ENCODE measurements at regions not wholly inside any gene's neighbourhood (a gene's known extent, or its start where the extent isn't known, plus 50 kb on each side); places are given as distances from the start of the nearest gene placed in this dataset.

- no peak overlapping the region for H3K56ac ChIP-seq (replicated peaks; ENCODE audit: insufficient read length, low read depth, low read length)
- no peak overlapping the region for H2BK15ac ChIP-seq (ENCODE audit: low read length)
- no peak overlapping the region for H2BK5ac ChIP-seq (ENCODE audit: low read depth, low read length)
- H3K79me2 ChIP-seq (ENCODE audit: control insufficient read depth in 1 of 2, insufficient read depth in 2 of 2, low read length in 2 of 2): no peaks in the 10 kb centered on the region
- H2BK120ac ChIP-seq (replicated peaks; ENCODE audit: low read depth, low read length): no peak overlapping the region
- no peak overlapping the region for H3K4me2 ChIP-seq (ENCODE audit: insufficient read depth in 1 of 2, low read depth in 2 of 2, low read length in 2 of 2)
- H3K4me1 ChIP-seq (replicated peaks in 1 of 4; ENCODE audit: control insufficient read depth in 3 of 4, insufficient read depth in 4 of 4, low read length in 3 of 4): no peaks in the 10 kb centered on the region
- no peaks in the 10 kb centered on the region for H3K27me3 ChIP-seq (replicated peaks in 1 of 4; ENCODE audit: control insufficient read depth in 3 of 4, extremely low read depth in 1 of 4, insufficient read depth in 3 of 4, low read length in 3 of 4)
- FAIRE-seq (no peak), DNase-seq (ENCODE audit: low read depth in 1 of 2, low spot score in 2 of 2) (no peak)
- POLR2A ChIA-PET (ENCODE audit: partially characterized antibody): no interaction called here
- no peak overlapping the region for H4K91ac ChIP-seq (replicated peaks; ENCODE audit: insufficient read length, low read length)
- H2BK12ac ChIP-seq (ENCODE audit: low read depth, low read length): no peak overlapping the region
- no peak overlapping the region for H3K4ac ChIP-seq (replicated peaks; ENCODE audit: insufficient read length, low read depth, low read length)
- no peak overlapping the region for H4K8ac ChIP-seq (ENCODE audit: extremely low read depth, insufficient read depth, low read length)
- H3K4me3 ChIP-seq (ENCODE audit: extremely low read depth in 1 of 4, insufficient read depth in 2 of 4, low read depth in 3 of 4, low read length in 4 of 4): no peak overlapping the region
- no peaks in the 10 kb centered on the region for H4K20me1 ChIP-seq (replicated peaks in 1 of 2; ENCODE audit: control insufficient read depth in 1 of 2, insufficient read depth in 2 of 2, low read length in 2 of 2)
- 88% methylated on average over 3 of the region's 3 CpGs; no CpG with 5 or more reads in 1 of the 2 experiments for WGBS, 2 experiments (ENCODE audit: extremely low coverage in 1 of 2, insufficient coverage in 1 of 2, insufficient read length in 1 of 2, insufficient replicate concordance in 2 of 2, low coverage in 1 of 2, low lambda C conversion rate in 2 of 2, missing lambda C conversion rate in 1 of 2)
- no peak overlapping the region for H2AFZ ChIP-seq (ENCODE audit: low read length)
- no peak overlapping the region for H2AK5ac ChIP-seq (ENCODE audit: low read depth, low read length)
- H3K9me3 ChIP-seq (ENCODE audit: insufficient read depth in 2 of 2, low read depth in 1 of 2, low read length in 1 of 2): no peaks in the 10 kb centered on the region
- H3K23me2 ChIP-seq (ENCODE audit: low read depth, low read length): no peaks in the 10 kb centered on the region
- no peak overlapping the region for H3K9ac ChIP-seq (replicated peaks in 1 of 4; ENCODE audit: extremely low read depth in 1 of 4, low read depth in 3 of 4, low read length in 3 of 4)
- no peak overlapping the region for H3K27ac ChIP-seq (ENCODE audit: low read depth, low read length)
- no peak overlapping the region for H3K14ac ChIP-seq (ENCODE audit: insufficient read length)
- CTCF ChIA-PET (ENCODE audit: partially characterized antibody): interaction anchor here (0.8 to 1.8 kb wide), 2 partner anchors 453 to 552 kb away, joined by 3 to 5 read pairs; no protein-coding TSS in a partner anchor
- no peaks in the 10 kb centered on the region for H3K79me1 ChIP-seq (ENCODE audit: low read depth, low read length)
- H3K36me3 ChIP-seq (ENCODE audit: control insufficient read depth in 2 of 4, insufficient read depth in 4 of 4, low read length in 3 of 4): no peaks in the 10 kb centered on the region
- TF ChIP-seq JUN (IDR thresholded peaks at IDR 0.05; ENCODE audit: low read depth, low read length) (no peak), EP300 (IDR thresholded peaks at IDR 0.05; ENCODE audit: borderline replicate concordance in 1 of 2, low read depth in 2 of 2, low read length in 2 of 2) (no peak), POU5F1 (IDR thresholded peaks at IDR 0.05; ENCODE audit: low read depth, low read length) (no peak), SP1 (IDR thresholded peaks at IDR 0.05; ENCODE audit: low read depth, low read length) (no peak), CBX8 (IDR thresholded peaks at IDR 0.05; ENCODE audit: borderline replicate concordance, low read depth, low read length) (no peak), GABPA (IDR thresholded peaks at IDR 0.05; ENCODE audit: borderline replicate concordance, insufficient read depth, low read length) (no peak), EZH2 (IDR thresholded peaks at IDR 0.05; ENCODE audit: low read depth, low read length, severe bottlenecking) (no peak)
- TF ChIP-seq, protein P1, sequence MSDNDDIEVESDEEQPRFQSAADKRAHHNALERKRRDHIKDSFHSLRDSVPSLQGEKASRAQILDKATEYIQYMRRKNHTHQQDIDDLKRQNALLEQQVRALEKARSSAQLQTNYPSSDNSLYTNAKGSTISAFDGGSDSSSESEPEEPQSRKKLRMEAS (IDR thresholded peaks at IDR 0.05): no peak
- H4K5ac ChIP-seq (ENCODE audit: insufficient read length, low read depth, low read length): no peak overlapping the region
- no peak overlapping the region for H3K18ac ChIP-seq (ENCODE audit: extremely low read depth, low read length)
- H2BK20ac ChIP-seq (ENCODE audit: low read length): no peak overlapping the region
- no peak overlapping the region for H3K23ac ChIP-seq (ENCODE audit: insufficient read length)
Observed at GRCh38 chr5:89281766-89282553, 399.0 kb upstream of the MEF2C start.
